RPMI7951 (cell line): ENCODE measurements at regions not wholly inside any gene's neighbourhood (a gene's known extent, or its start where the extent isn't known, plus 50 kb on each side); places are given as distances from the start of the nearest gene placed in this dataset.
"Not testable (repeated sequence)": the region's sequence is repeated elsewhere in the genome, so short reads cannot be mapped to it uniquely, and the experiment has no call there.

Experiments used
- DNase-seq: peaks from one replicate; pipeline ENCODE4 v3.0.0-alpha.2; 2012; ENCODE audit warnings: low read depth

DNA sequence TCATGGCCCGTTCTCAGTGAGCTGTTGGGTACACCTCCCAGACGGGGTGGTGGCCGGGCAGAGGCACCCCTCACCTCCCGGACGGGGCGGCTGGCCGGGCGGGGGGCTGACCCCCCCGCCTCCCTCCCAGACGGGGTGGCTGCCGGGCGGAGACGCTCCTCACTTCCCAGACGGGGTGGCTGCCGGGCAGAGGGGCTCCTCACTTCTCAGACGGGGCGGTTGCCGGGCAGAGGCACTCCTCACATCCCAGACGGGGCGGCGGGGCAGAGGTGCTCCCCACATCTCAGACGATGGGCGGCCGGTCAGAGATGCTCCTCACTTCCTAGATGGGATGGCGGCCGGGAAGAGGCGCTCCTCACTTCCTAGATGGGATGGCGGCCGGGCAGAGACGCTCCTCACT, 129.7 kb upstream of the DAAM1 start:
- DNase-seq: not testable (repeated sequence)

- DNase-seq: peak; percentile 67
These were observed 127.6 kb upstream of the DAAM1 start for GRCh38 chr14:59060841-59061240.

- DNase-seq: no peak
These were observed 127.2 kb upstream of the DAAM1 start for GRCh38 chr14:59061292-59061691.

DNA sequence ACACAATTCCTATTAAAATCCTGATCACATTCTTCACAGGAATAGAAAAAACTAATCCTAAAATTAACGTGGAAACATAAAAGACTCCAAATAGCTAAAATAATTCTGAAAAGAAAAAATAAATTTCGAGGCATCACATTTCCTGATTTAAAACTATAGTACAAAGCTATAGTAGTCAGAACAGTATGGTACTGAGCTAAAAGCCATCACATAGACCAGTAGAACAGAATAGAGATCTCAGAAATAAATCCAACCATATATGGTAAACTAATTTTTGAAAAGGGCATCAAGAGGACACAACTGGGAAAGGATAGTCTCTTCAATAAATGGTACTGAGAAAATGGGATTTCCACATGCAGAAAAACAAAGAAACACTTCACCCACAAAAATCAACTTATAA, 125.2 kb upstream of the DAAM1 start:
- DNase-seq: no peak

- no peak for DNase-seq
These were observed 121.2 kb upstream of the DAAM1 start for GRCh38 chr14:59067127-59067894.

DNA sequence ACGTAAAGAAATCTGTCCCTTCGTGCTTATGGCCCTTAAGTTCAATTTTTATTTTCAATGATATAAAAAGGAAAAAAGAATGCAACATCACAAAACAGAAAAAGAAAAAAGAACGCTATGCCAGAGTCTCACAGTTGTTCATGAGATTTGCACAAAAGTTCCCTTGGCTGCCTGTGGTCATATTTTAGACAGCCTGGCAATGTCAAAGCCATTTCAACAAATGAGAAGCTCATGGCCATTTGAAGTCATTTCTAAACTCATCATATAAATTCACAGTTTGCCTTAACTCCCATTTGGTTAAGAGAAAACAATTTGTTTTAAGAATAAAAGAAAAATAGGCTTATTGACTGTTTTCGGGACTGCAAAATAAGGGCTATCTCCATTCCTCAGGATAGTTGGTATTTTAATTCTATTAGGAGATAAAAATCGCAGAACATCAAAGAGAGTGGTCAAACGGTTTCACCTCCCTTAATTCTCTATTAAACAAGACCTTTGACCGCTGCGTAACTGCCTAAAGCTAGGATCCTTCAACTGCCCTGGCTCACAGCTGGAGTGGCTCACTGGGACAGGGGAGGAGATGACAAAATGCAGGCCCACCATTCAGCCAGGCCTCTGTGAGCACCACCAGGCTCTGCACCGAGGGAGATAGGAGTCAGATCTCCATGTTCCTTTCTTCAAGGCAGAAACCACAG, 119.2 kb upstream of the DAAM1 start:
- DNase-seq: no peak

GRCh38 chr14:59075506-59075905, 113.0 kb upstream of the DAAM1 start:
- no peak for DNase-seq

GRCh38 chr14:59081720-59082119, 106.7 kb upstream of the DAAM1 start:
- no peak for DNase-seq

DNA sequence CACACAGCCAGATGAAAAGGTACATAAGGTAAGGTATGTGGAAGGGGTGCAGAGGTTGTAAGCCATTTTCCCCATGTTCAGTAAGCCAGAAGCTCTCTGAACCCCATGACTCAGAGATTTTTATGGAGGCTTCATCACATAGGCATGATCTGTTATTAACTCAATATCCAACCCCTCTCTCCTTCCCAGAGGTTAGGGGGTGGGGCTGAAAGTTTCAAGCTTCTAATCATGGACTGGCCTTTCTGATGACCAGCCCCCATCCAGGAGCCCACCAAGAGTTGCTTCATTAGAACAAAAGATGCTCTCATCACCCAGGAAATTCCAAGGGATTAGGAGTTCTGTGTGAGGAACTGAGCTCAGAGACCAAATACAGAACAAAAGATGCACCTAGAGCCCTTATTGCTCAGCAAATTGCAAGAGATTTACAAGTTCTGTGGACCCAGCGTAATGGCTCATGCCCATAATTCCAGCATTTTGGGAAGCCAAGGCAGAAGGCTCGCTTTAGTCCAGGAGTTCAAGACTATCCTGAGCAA, 103.2 kb upstream of the DAAM1 start:
- no peak for DNase-seq

- peak; percentile 6 for DNase-seq
These were observed 102.1 kb upstream of the DAAM1 start for GRCh38 chr14:59086241-59086882.

- no peak for DNase-seq
These were observed 101.2 kb upstream of the DAAM1 start for GRCh38 chr14:59087240-59087639.

GRCh38 chr14:59087711-59088110, 100.8 kb upstream of the DAAM1 start:
- no peak for DNase-seq

GRCh38 chr14:59090572-59090971, 97.9 kb upstream of the DAAM1 start:
- no peak for DNase-seq

DNA sequence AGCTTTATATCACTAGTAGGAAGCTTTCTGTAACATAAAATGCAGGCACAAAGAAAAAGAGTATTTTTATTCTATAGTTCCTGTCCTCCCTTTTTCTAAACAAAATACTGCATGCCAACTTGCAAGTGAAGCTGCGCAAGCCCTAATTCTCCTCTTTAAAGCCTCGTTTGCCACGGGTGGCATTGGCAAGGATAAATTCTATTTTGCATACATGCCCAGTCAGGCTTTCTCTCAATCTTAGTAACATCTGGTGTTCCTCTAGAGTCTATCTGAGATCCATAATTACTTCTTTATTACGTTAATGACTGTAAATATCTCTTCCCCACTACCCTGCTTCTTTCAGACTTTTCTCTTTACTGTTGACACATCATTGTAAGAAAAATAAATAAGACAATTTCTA, 97.1 kb upstream of the DAAM1 start:
- DNase-seq: no peak

DNA sequence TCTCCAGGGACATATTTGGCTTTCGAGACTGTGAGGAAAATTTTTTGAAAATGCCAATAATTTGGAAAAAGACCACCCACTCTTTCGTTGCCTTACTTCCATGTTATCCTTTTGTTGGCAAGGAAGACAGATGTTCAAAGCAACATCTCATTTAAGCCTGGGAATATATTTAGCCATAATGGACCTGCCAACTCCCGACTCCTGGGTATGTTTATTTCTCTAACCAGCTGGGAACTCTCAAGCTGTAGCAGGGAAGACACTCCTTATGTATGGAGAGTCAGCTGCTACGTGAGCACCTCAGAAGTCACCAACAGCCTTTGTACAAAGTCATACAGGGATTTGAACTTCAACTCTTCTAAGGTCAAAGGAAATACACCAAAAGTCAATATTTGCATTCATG, 96.5 kb upstream of the DAAM1 start:
- DNase-seq: no peak

DNA sequence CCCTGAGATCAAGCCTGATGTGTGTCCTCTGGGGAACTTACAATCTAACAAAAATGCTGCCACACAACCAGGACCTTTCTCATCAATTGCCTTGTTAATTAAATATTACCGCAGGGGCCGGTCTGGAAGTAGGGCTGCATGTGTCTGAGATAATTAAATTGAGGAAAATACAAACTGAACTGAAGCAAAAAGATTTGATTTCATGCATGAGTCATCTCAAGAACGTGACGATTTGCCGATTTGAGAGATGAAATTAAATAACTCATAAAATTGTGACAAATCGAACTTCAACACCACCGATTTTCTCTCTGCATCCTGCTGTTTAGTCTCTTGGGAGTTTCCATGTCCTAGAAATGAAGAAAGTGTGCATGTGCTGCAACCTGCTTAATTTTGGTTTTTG, 94.6 kb upstream of the DAAM1 start:
- DNase-seq: no peak

DNA sequence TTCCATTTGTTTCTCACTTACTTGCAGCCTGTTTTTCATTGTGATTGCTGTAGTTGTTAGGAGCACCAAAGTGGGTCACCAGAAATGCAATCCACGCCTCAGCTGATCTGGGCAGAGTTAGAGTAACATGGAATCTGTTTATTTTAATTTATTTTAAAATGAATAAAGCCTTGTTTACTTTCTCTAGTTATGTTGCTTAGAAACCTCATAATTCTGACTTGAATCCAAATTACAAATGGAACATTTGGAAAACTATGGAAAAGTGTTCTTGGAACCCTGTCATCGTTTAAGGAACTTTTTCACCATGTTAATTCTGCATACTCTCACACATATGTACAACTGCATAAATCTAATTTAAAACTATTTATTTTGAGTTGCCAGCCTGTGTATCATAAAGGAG, 92.2 kb upstream of the DAAM1 start:
- no peak for DNase-seq

DNA sequence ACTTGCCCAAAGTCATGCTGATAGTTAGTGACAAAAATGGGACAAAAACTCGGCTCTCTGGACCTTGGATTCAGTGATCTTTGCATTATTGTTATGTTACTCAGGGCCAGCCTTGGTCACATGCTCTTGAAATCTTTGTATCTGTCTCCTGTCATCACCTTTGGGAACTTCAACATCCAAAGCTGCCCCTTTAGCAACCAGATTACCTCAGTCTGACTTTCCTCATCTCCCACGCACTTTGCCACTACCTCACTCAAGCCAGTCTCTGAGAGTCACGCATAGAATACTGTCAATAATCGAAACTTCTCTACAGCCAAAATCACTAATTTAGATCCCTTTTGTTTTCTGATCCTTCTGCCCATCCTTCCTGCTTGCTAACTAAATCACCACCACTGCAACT, 90.8 kb upstream of the DAAM1 start:
- no peak for DNase-seq

DNA sequence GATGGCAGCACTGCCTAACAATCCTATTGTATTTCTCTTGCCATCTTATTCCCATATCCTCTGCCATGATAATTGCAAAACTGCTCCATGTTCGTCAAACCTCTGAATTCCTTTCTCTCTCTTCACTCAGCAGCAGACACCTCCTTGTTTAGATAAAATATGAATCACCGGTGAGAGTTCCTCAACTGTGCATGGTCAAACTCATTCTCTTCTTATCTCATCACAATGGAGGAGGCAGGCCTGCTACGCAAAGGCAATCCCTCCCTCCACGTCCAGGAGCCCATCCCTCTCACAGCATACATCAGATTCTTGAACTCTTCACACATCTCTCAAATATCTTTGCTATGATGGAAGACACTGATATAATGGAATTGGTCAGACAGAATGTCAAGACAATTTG, 90.1 kb upstream of the DAAM1 start:
- DNase-seq: peak; percentile 59

DNA sequence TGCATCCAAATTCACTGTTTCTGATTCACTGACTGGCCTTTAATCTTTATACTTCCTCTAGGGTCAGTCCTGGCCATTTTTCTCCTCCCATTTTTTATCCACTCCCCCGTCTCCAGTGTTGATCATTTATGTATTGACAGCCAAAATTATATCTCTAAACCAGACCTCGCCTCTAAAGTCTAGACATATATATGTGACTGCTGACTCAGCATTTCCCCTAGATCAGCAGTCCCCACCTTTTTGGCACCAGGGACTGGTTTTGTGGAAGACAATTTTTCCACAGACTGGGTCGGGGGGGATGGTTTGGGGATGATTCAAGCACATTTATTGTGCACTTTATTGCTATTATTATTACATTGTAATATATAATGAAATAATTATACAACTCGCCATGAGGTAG, 88.3 kb upstream of the DAAM1 start:
- no peak for DNase-seq

GRCh38 chr14:59101476-59101875, 87.0 kb upstream of the DAAM1 start:
- DNase-seq: no peak

DNA sequence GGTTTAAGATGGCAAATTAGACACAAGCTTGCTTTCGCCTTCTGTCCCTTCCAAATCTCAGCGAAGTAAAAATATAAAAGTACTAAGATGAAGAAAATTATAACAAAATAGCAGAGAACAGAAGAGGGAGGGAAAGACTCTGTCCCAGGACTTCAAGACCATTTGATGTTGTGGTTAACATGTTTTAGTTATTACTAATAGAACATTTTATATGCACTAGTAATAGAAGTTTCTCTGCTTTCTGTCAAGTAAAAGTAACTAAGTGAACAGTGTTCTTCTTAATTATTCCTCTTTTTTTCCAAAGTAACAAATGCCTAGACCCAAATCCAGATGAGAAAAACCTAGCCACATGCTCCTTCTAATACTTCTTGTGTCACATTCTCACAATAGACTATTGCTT, 85.1 kb upstream of the DAAM1 start:
- no peak for DNase-seq

GRCh38 chr14:59107819-59108218, 80.6 kb upstream of the DAAM1 start:
- peak; percentile 19 for DNase-seq
